ENCODE measurements at regions not wholly inside any gene's neighbourhood (a gene's known extent, or its start where the extent isn't known, plus 50 kb on each side); places are given as distances from the start of the nearest gene placed in this dataset.
A peak's percentile ranks its signal among the peaks of the same experiment; 100 is the strongest.

DNA sequence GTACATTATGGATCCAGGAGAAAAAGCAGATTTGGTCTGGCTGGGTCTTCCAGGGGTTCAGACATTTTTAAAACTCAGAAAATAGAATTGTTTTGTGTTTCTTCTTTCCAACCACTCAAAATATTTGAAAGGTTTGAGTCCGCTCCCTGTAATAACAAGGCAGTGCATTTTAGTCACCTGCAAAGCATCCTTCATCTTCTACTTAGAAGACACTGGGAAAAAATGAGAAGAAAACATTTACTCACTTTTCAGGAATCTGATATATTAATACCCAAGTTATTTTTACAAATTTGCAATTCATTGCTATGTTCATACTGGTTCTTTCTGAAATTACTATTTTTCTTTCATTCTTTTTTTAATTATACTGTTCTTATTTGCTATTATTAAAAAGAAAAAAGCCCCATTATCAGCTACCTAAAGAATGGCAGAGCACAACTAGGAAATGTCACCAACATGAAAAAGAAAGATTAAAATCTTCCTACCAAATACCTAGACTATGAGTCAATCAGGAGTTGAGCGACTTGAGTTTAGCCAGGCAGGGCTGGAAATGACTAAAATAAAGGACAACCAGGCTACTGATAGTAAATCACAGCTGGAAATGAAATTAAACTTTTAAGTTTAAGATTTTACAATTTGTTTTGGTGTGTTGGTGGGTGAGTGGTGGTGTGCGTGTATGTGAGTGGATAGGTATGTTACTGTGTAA, 280.3 kb upstream of the THBS1 start:
- Histone ChIP-seq H3K9me3 (no peaks in the 10 kb centered on the region), H3K27ac (peak overlapping the region in 2 of 4 donors; percentile 4 to 13), H3K27me3 (no peaks in the 10 kb centered on the region), H3K4me3 (no peak overlapping the region), H3K36me3 (no peaks in the 10 kb centered on the region), H3K4me1 (no peaks in the 10 kb centered on the region)
- in situ Hi-C loops (cut with MboI; ENCODE audit: low pct_ligation_motif_present in 1 of 4, low pct_unique_long_range_greater_than_20kb in 1 of 4, low sequenced_read_pairs in 3 of 4), result loop anchor here in 2 of 4 donors (10.0 to 25.0 kb wide), 2 partner anchors 274 to 488 kb away; no protein-coding TSS in a partner anchor
- WGBS, 2 donors (ENCODE audit: low coverage in 1 of 2), result 68 to 83% methylated on average over 3 of the region's 3 CpGs
- TF ChIP-seq POLR2AphosphoS5 (IDR thresholded peaks at IDR 0.05), result peak in 1 of 3 donors; percentile 41
- TF ChIP-seq POLR2A (IDR thresholded peaks at IDR 0.05), result no peak
- DNase-seq, result no peak
- intact Hi-C loops (cut with DNase I; ENCODE audit: low total_unique reads), result no loop called here

DNA sequence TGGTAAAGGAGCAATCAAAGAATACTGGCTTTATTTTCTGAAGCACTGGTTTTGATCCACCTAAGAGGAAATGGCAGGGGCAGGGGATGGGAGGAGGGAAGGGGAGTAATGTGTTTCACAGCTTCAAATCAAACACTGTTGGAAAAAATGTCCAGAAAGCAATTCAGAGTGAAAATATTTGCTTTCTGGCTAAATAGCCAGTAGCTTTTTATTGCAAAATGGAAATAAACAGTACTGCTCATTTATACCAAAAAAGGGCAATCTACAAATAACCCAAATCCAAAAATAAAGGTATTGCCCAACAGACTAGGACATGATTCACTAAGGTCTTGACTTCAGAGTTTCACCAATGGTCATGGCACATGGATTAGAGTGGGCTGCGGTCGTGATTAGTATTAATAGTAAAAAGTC, 279.3 kb upstream of the THBS1 start:
- intact Hi-C loops (cut with DNase I; ENCODE audit: low total_unique reads) (no loop called here), in situ Hi-C loops (cut with MboI; ENCODE audit: low pct_ligation_motif_present in 1 of 4, low pct_unique_long_range_greater_than_20kb in 1 of 4, low sequenced_read_pairs in 3 of 4) (loop anchor here in 2 of 4 donors (10.0 to 25.0 kb wide), 2 partner anchors 273 to 489 kb away; no protein-coding TSS in a partner anchor)
- Histone ChIP-seq H3K27ac (peak overlapping the region in 3 of 4 donors; percentile 4 to 17 (median 8)), H3K27me3 (no peaks in the 10 kb centered on the region), H3K4me3 (no peak overlapping the region), H3K4me1 (no peaks in the 10 kb centered on the region), H3K36me3 (no peaks in the 10 kb centered on the region), H3K9me3 (no peaks in the 10 kb centered on the region)
- TF ChIP-seq POLR2A (IDR thresholded peaks at IDR 0.05) (no peak), POLR2AphosphoS5 (IDR thresholded peaks at IDR 0.05) (peak in 1 of 3 donors; percentile 59)
- 80 to 92% methylated on average over 2 of the region's 2 CpGs for WGBS, 2 donors (ENCODE audit: low coverage in 1 of 2)
- no peak for DNase-seq

DNA sequence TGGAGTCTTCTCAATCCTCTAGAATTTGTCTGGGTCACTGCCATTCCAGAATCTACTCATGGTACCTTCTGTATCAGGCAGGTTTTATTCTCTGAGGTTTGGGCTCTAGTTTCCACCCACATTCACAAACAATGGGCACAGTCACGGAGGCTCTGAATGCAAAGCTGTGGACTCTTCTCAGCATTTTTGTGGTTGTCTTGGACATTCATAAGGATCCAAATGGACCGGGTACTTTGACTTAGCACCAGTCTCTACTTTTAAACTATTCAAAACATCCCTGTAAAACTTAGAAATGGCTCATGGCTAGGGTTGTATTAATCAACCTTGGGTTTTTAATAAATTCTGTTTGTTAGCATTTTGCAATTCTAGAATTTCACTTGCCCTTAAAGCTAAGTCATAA, 277.9 kb upstream of the THBS1 start:
- intact Hi-C loops (cut with DNase I; ENCODE audit: low total_unique reads) (no loop called here), in situ Hi-C loops (cut with MboI; ENCODE audit: low pct_ligation_motif_present in 1 of 4, low pct_unique_long_range_greater_than_20kb in 1 of 4, low sequenced_read_pairs in 3 of 4) (loop anchor here in 2 of 4 donors (10.0 to 25.0 kb wide), 2 partner anchors 272 to 491 kb away; no protein-coding TSS in a partner anchor)
- 75 to 76% methylated on average over 2 of the region's 2 CpGs for WGBS, 2 donors (ENCODE audit: low coverage in 1 of 2)
- H3K9me3 ChIP-seq, result no peaks in the 10 kb centered on the region
- no peak overlapping the region for H3K27ac ChIP-seq
- TF ChIP-seq EP300 (IDR thresholded peaks at IDR 0.05; ENCODE audit: low read depth) (no peak), POLR2AphosphoS5 (IDR thresholded peaks at IDR 0.05) (no peak), POLR2A (IDR thresholded peaks at IDR 0.05) (no peak)
- TF ChIP-seq, protein P1, sequence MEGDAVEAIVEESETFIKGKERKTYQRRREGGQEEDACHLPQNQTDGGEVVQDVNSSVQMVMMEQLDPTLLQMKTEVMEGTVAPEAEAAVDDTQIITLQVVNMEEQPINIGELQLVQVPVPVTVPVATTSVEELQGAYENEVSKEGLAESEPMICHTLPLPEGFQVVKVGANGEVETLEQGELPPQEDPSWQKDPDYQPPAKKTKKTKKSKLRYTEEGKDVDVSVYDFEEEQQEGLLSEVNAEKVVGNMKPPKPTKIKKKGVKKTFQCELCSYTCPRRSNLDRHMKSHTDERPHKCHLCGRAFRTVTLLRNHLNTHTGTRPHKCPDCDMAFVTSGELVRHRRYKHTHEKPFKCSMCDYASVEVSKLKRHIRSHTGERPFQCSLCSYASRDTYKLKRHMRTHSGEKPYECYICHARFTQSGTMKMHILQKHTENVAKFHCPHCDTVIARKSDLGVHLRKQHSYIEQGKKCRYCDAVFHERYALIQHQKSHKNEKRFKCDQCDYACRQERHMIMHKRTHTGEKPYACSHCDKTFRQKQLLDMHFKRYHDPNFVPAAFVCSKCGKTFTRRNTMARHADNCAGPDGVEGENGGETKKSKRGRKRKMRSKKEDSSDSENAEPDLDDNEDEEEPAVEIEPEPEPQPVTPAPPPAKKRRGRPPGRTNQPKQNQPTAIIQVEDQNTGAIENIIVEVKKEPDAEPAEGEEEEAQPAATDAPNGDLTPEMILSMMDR (IDR thresholded peaks at IDR 0.05), result no peak
- no peak for DNase-seq
- H3K4me3 ChIP-seq, result no peak overlapping the region
- H3K27me3 ChIP-seq, result no peaks in the 10 kb centered on the region
- no peaks in the 10 kb centered on the region for H3K36me3 ChIP-seq
- no peaks in the 10 kb centered on the region for H3K4me1 ChIP-seq

DNA sequence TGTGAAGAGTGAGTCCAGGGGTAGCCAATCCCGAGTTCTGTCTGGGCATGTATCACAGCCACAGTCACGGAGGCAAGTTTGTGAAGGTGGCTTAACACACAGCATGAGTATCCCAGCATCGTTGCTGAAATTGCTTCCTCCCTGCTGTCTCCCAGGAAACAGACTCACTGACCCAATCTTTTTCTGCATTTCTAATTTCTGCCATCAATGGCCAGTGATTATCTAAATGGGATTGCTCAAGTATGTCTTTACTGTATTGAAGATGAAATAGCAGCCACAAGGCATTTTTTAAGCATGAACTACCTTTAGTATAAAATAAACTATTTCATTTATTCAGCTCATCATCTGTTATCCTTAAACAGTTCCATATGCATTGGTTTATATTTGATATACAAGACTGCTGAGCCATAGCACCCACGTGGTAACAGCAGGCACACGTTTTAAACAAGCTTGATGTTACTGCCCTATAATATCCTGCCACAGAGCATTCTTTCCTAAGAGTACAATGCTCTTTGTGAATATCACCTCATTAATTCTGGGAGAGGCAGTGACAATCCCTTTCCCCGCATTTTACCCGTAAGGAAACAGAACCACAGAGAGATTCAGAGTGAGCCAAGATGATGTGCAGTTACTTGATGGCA, 276.6 kb upstream of the THBS1 start:
- Histone ChIP-seq H3K27ac (no peak overlapping the region), H3K4me1 (no peaks in the 10 kb centered on the region), H3K27me3 (no peaks in the 10 kb centered on the region), H3K4me3 (no peak overlapping the region), H3K36me3 (no peaks in the 10 kb centered on the region), H3K9me3 (no peaks in the 10 kb centered on the region)
- TF ChIP-seq EP300 (IDR thresholded peaks at IDR 0.05; ENCODE audit: low read depth) (no peak), POLR2A (IDR thresholded peaks at IDR 0.05) (no peak), POLR2AphosphoS5 (IDR thresholded peaks at IDR 0.05) (no peak)
- TF ChIP-seq, protein P1 (IDR thresholded peaks at IDR 0.05), result no peak
- intact Hi-C loops (cut with DNase I; ENCODE audit: low total_unique reads) (no loop called here), in situ Hi-C loops (cut with MboI; ENCODE audit: low pct_ligation_motif_present in 1 of 4, low pct_unique_long_range_greater_than_20kb in 1 of 4, low sequenced_read_pairs in 3 of 4) (loop anchor here in 2 of 4 donors (10.0 to 25.0 kb wide), 2 partner anchors 270 to 492 kb away; no protein-coding TSS in a partner anchor)
- 62 to 70% methylated on average over 4 to 7 of the region's 7 CpGs for WGBS, 2 donors (ENCODE audit: low coverage in 1 of 2)
- DNase-seq, result no peak

All from transverse colon (tissue), 4 donors.